ENCODE measurements at regions not wholly inside any gene's neighbourhood (a gene's known extent, or its start where the extent isn't known, plus 50 kb on each side); places are given as distances from the start of the nearest gene placed in this dataset.

- TF ChIP-seq CTCF (IDR thresholded peaks at IDR 0.05): no peak
- no peak for TF ChIP-seq POLR2A (IDR thresholded peaks at IDR 0.05)
- TF ChIP-seq POLR2AphosphoS5 (IDR thresholded peaks at IDR 0.05; ENCODE audit: insufficient read depth in 1 of 2, low read depth in 1 of 2): no peak
Measured at GRCh38 chr7:26480156-26480555, 188.5 kb downstream of the SNX10 start.

All from vagina (tissue), 2 donors.